ENCODE measurements at regions not wholly inside any gene's neighbourhood (a gene's known extent, or its start where the extent isn't known, plus 50 kb on each side); places are given as distances from the start of the nearest gene placed in this dataset.

DNA sequence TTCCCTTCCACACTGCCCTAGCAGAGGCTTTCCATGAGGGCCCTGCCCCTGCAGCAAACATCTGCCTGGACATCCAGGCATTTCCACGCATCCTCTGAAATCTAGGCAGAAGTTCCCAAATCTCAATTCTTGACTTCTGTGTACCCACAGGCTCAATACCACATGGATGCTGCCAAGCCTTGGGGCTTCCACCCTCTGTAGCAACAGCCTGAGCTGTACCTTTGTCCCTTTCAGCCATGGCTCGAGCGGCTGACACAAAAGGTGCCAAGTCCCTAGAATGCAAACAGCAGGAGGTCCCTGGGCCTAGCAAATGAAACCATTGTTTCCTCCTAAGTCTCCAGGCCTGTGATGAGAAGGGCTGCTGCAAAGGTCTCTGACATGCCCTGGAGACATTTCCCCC lies 744.5 kb upstream of the LINC00305 start:
- TF ChIP-seq, protein P1, sequence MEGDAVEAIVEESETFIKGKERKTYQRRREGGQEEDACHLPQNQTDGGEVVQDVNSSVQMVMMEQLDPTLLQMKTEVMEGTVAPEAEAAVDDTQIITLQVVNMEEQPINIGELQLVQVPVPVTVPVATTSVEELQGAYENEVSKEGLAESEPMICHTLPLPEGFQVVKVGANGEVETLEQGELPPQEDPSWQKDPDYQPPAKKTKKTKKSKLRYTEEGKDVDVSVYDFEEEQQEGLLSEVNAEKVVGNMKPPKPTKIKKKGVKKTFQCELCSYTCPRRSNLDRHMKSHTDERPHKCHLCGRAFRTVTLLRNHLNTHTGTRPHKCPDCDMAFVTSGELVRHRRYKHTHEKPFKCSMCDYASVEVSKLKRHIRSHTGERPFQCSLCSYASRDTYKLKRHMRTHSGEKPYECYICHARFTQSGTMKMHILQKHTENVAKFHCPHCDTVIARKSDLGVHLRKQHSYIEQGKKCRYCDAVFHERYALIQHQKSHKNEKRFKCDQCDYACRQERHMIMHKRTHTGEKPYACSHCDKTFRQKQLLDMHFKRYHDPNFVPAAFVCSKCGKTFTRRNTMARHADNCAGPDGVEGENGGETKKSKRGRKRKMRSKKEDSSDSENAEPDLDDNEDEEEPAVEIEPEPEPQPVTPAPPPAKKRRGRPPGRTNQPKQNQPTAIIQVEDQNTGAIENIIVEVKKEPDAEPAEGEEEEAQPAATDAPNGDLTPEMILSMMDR (IDR thresholded peaks at IDR 0.05): no peak
- TF ChIP-seq POLR2A (IDR thresholded peaks at IDR 0.05): no peak
